ENCODE measurements at regions not wholly inside any gene's neighbourhood (a gene's known extent, or its start where the extent isn't known, plus 50 kb on each side); places are given as distances from the start of the nearest gene placed in this dataset.
A peak's percentile ranks its signal among the peaks of the same experiment; 100 is the strongest.

DNA sequence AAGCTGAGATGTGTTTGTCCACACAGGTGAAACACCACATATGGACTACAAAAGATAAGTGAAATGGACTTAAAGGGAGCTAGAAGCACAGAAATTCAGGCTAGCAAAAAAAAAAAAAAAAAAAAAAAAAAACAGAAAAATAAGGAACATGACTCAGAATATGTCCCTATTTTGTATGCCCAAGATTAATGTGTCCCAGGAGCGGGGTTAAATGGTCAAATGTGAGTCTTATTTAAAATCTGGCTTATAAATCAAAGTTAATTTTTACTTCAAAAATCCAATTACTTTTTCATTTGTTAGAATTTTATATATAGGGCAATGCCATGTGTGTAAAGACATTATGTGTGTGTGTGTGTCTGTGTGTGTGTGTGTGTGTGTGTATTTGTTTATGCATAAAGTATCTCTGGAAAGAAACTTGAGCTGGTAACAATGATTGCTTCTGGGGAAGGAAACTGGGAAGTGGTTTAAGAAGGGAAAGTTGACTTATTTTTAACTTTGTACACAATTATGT, 986.5 kb downstream of the ROBO2 start:
- Mint-ChIP-seq H3K4me3 (ENCODE audit: unreplicated experiment) (no peak overlapping the region), H3K4me1 (ENCODE audit: low read depth) (no peaks in the 10 kb centered on the region), H3K9me3 (ENCODE audit: low read depth) (no peaks in the 10 kb centered on the region), H3K36me3 (ENCODE audit: low read depth) (no peaks in the 10 kb centered on the region), H3K27ac (ENCODE audit: unreplicated experiment) (no peak overlapping the region), H3K27me3 (ENCODE audit: low read depth) (no peaks in the 10 kb centered on the region)
- no peak for TF ChIP-seq CTCF (IDR thresholded peaks at IDR 0.05)
- DNase-seq (ENCODE audit: low spot score): no peak

- H3K4me1 Mint-ChIP-seq (ENCODE audit: low read depth): no peaks in the 10 kb centered on the region
- H3K4me3 Mint-ChIP-seq (ENCODE audit: unreplicated experiment): no peak overlapping the region
- peak; percentile 82 for DNase-seq (ENCODE audit: low spot score)
- H3K9me3 Mint-ChIP-seq (ENCODE audit: low read depth): no peaks in the 10 kb centered on the region
- H3K27ac Mint-ChIP-seq (ENCODE audit: unreplicated experiment): no peak overlapping the region
- H3K36me3 Mint-ChIP-seq (ENCODE audit: low read depth): no peaks in the 10 kb centered on the region
- H3K27me3 Mint-ChIP-seq (ENCODE audit: low read depth): no peaks in the 10 kb centered on the region
- TF ChIP-seq CTCF (IDR thresholded peaks at IDR 0.05): peak; percentile 13
Observed at GRCh38 chr3:78029775-78030174, 989.9 kb downstream of the ROBO2 start.

DNA sequence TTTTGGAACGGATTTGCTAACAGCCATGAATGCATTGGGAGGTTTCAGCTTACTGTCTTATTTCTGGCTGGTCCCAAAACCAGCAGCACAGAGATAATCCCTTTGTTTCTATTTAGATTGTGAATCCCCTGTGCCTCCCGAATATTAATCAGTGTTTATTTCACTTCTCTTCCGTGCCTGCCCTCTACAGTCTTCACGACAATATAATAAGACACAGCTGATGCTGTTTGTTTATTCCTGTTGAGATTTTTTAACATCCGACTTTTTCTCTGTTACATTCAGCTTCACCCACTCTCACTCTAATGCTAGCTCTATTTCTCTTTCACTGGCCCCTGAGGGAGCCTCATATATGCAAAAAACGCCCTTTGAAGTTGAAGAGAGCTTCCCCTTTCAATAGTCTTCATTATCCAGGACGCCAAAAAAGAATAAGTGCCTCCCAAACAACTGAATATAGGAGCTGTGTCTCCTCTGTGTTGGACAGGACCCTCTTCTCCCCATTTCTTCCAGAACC, 995.3 kb downstream of the ROBO2 start:
- Mint-ChIP-seq H3K4me1 (ENCODE audit: low read depth) (peaks cover 6% of the 10 kb centered on the region), H3K36me3 (ENCODE audit: low read depth) (no peaks in the 10 kb centered on the region), H3K9me3 (ENCODE audit: low read depth) (no peaks in the 10 kb centered on the region), H3K27ac (ENCODE audit: unreplicated experiment) (no peak overlapping the region), H3K27me3 (ENCODE audit: low read depth) (peaks cover 5% of the 10 kb centered on the region), H3K4me3 (ENCODE audit: unreplicated experiment) (no peak overlapping the region)
- no peak for DNase-seq (ENCODE audit: low spot score)
- peak; percentile 32 for TF ChIP-seq CTCF (IDR thresholded peaks at IDR 0.05)

GRCh38 chr3:78041486-78041885, 1001.6 kb downstream of the ROBO2 start:
- Mint-ChIP-seq H3K4me1 (ENCODE audit: low read depth) (peaks cover 7% of the 10 kb centered on the region), H3K27me3 (ENCODE audit: low read depth) (peaks cover 3% of the 10 kb centered on the region), H3K27ac (ENCODE audit: unreplicated experiment) (no peak overlapping the region), H3K9me3 (ENCODE audit: low read depth) (no peaks in the 10 kb centered on the region), H3K36me3 (ENCODE audit: low read depth) (no peaks in the 10 kb centered on the region), H3K4me3 (ENCODE audit: unreplicated experiment) (no peak overlapping the region)
- no peak for DNase-seq (ENCODE audit: low spot score)
- no peak for TF ChIP-seq CTCF (IDR thresholded peaks at IDR 0.05)

GRCh38 chr3:78046566-78046965, 1006.7 kb downstream of the ROBO2 start:
- Mint-ChIP-seq H3K4me1 (ENCODE audit: low read depth) (peaks cover 9% of the 10 kb centered on the region), H3K27me3 (ENCODE audit: low read depth) (no peaks in the 10 kb centered on the region), H3K9me3 (ENCODE audit: low read depth) (no peaks in the 10 kb centered on the region), H3K27ac (ENCODE audit: unreplicated experiment) (no peak overlapping the region), H3K36me3 (ENCODE audit: low read depth) (no peaks in the 10 kb centered on the region), H3K4me3 (ENCODE audit: unreplicated experiment) (no peak overlapping the region)
- TF ChIP-seq CTCF (IDR thresholded peaks at IDR 0.05): no peak
- DNase-seq (ENCODE audit: low spot score): no peak
